ENCODE measurements at regions not wholly inside any gene's neighbourhood (a gene's known extent, or its start where the extent isn't known, plus 50 kb on each side); places are given as distances from the start of the nearest gene placed in this dataset.
"Not testable (repeated sequence)": the region's sequence is repeated elsewhere in the genome, so short reads cannot be mapped to it uniquely, and the experiment has no call there.

DNA sequence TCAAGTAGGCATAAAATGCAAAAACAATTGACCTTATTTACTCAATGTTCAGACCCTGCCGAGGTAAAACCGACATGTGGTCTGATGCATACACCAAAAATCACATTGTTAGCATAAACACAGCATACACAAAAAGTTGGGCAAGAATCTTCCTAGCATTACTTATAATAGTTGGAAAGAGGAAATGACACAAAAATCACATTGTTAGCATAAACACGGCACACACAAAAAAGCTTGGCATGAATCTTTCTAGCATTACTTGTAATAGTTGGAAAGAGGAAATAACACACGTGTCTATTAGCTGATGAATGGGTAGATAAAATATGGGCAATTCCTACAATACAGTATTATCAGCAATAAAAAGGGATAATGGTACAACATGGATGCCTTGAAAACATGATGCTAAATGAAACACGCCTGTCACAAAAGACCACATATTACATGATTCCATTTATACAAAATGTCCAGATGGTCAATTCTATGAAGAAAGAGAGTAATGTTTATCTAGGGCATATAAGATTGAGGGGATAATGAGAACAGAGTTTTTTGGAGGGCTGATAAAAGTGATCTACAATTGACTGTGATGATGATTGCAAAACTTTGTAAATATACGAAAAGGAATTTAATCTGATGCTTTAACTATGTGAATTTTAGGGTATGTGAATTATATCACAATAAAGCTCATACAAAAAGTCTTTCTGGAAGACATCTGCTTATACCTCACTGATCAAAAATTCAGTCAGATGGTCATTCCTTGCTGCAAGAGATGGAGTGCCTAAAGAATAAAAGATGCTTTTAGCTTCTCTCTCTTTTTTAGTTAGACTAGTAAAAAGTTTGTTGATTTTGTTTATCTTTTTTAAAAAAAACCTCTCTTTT lies 1019.5 kb upstream of the CITED2 start:
- H3K27ac Mint-ChIP-seq = no peak overlapping the region
- no peak overlapping the region for H3K4me3 Mint-ChIP-seq
- H3K9me3 Mint-ChIP-seq = no peaks in the 10 kb centered on the region
- DNase-seq = no peak
- H3K36me3 Mint-ChIP-seq = no peaks in the 10 kb centered on the region
- no peaks in the 10 kb centered on the region for H3K4me1 Mint-ChIP-seq
- H3K27me3 Mint-ChIP-seq = no peaks in the 10 kb centered on the region

- no peak for DNase-seq
- no peak overlapping the region for H3K4me3 Mint-ChIP-seq
- H3K27me3 Mint-ChIP-seq = peaks cover 3% of the 10 kb centered on the region
- H3K27ac Mint-ChIP-seq = no peak overlapping the region
- no peaks in the 10 kb centered on the region for H3K36me3 Mint-ChIP-seq
- H3K9me3 Mint-ChIP-seq = peaks cover 2% of the 10 kb centered on the region
- no peaks in the 10 kb centered on the region for H3K4me1 Mint-ChIP-seq
Observed at GRCh38 chr6:140388815-140389214, 1014.4 kb upstream of the CITED2 start.

DNA sequence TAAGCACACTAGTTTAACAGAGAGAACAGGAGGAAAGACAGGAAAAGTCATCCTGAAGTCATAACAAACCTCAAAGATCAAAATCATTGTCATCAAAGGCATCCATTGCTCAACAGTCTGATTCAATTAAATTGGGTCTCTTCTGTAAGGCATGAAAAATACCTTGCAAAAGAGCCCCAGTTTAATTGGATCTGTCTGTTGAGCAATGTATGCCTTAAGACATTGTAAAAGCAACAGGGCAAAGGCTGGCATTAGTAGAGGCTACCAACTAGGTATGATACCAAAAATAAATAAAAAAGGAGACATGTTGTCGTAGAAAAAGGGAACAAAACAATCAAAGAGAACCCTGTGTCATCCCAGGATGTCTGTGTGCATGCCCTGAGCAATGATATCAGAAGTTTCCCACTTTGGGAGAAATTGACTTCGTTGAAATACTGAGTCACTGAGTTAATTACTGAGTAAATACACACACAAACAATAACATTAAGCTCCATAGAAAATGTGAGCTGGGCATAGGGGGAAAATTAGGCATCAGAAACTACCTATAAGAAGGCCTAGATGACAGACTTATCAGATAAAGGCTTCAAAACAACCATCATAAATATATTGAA lies 1013.8 kb upstream of the CITED2 start:
- Mint-ChIP-seq H3K9me3 (peaks cover 2% of the 10 kb centered on the region), H3K4me3 (no peak overlapping the region), H3K36me3 (no peaks in the 10 kb centered on the region), H3K27ac (no peak overlapping the region), H3K4me1 (no peaks in the 10 kb centered on the region), H3K27me3 (peaks cover 3% of the 10 kb centered on the region)
- no peak for DNase-seq

DNA sequence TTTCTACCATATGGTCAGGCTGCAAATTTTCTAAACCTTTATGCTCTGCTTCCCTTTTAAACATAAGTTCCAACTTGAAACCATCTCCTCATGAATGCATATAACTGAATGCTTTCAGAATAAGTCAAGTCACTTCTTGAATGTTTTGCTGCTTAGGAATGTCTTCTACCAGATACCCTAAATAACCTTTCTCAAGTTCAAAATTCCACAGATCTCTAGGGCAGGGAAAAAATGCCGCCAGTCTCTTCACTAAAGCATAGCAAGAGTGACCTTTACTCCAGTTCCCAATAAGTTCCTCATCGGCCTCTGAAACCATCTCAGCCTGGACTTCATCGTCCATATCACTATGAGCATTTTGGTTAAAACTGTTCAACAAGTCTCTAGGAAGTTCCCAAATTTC lies 1011.2 kb upstream of the CITED2 start:
- DNase-seq = no peak
- Mint-ChIP-seq H3K27me3 (peaks cover 3% of the 10 kb centered on the region), H3K4me3 (no peak overlapping the region), H3K36me3 (no peaks in the 10 kb centered on the region), H3K4me1 (no peaks in the 10 kb centered on the region), H3K27ac (no peak overlapping the region), H3K9me3 (peaks cover 2% of the 10 kb centered on the region)

DNA sequence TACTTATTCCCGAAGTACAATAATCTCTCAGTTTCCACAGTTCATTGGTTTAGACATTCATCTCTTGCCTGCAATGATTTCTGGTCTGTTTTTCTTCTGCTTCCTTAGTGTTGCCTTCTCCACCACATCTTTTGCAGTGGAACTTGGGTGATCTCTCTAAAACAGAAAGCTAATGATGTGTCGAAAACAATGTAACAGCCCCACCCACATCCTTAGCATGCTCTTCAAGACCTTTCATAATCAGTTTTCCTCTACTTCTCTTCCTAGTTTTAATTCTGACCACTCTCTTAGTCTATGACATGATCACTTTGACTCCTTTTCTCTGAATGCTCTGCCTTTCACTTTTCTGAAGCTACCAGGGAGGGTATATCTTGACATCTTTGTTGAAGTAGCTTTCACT lies 1007.9 kb upstream of the CITED2 start:
- no peak for DNase-seq
- no peaks in the 10 kb centered on the region for H3K4me1 Mint-ChIP-seq
- no peak overlapping the region for H3K4me3 Mint-ChIP-seq
- no peaks in the 10 kb centered on the region for H3K36me3 Mint-ChIP-seq
- H3K27me3 Mint-ChIP-seq = peaks cover 3% of the 10 kb centered on the region
- peaks cover 2% of the 10 kb centered on the region for H3K9me3 Mint-ChIP-seq
- no peak overlapping the region for H3K27ac Mint-ChIP-seq

- no peak for DNase-seq
- no peak overlapping the region for H3K4me3 Mint-ChIP-seq
- no peak overlapping the region for H3K27ac Mint-ChIP-seq
- peaks cover 1% of the 10 kb centered on the region for H3K27me3 Mint-ChIP-seq
- H3K36me3 Mint-ChIP-seq = no peaks in the 10 kb centered on the region
- peaks cover 2% of the 10 kb centered on the region for H3K9me3 Mint-ChIP-seq
- H3K4me1 Mint-ChIP-seq = no peaks in the 10 kb centered on the region
Observed at GRCh38 chr6:140380427-140381218, 1006.2 kb upstream of the CITED2 start.

- Mint-ChIP-seq H3K4me1 (no peaks in the 10 kb centered on the region), H3K4me3 (no peak overlapping the region), H3K27me3 (no peaks in the 10 kb centered on the region), H3K36me3 (no peaks in the 10 kb centered on the region), H3K9me3 (peaks cover 2% of the 10 kb centered on the region), H3K27ac (no peak overlapping the region)
- DNase-seq = no peak
Observed at GRCh38 chr6:140379919-140380318, 1005.5 kb upstream of the CITED2 start.

DNA sequence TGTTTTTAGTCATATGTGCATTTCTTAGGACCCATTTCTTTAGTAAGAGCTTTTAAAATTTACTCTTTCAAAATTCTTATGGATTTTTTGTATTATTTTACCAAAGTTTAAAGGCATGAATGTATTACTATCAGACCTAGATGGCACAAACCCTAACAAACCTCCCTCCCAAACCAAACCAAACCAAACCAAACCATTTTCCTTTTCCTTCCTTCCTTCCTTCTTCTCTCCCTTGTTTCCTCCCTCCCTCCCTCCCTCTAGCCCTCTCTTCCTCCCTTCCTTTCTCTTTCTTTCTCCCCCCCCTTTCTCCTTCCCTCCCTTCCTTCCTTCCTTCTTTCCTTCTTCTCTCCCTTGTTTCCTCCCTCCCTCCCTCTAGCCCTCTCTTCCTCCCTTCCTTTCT lies 1001.8 kb upstream of the CITED2 start:
- no peak overlapping the region for H3K4me3 Mint-ChIP-seq
- no peaks in the 10 kb centered on the region for H3K36me3 Mint-ChIP-seq
- DNase-seq = no peak
- H3K9me3 Mint-ChIP-seq = no peaks in the 10 kb centered on the region
- no peak overlapping the region for H3K27ac Mint-ChIP-seq
- H3K27me3 Mint-ChIP-seq = no peaks in the 10 kb centered on the region
- H3K4me1 Mint-ChIP-seq = no peaks in the 10 kb centered on the region

DNA sequence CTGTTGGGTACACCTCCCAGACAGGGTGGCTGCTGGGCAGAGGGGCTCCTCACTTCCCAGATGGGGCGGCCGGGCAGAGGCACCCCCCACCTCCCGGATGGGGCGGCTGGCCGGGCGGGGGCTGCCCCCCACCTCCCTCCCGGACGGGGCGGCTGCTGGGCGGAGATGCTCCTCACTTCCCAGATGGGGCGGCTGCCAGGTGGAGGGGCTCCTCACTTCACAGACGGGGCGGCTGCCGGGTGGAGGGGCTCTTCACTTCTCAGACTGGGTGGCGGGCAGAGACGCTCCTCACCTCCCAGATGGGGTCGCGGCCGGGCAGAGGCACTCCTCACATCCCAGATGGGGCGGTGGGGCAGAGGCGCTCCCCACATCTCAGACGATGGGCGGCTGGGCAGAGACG lies 999.3 kb upstream of the CITED2 start:
- not testable (repeated sequence) for H3K4me1 Mint-ChIP-seq, DNase-seq, H3K27ac Mint-ChIP-seq, H3K27me3 Mint-ChIP-seq, H3K9me3 Mint-ChIP-seq, H3K4me3 Mint-ChIP-seq, H3K36me3 Mint-ChIP-seq

- no peaks in the 10 kb centered on the region for H3K27me3 Mint-ChIP-seq
- no peak overlapping the region for H3K27ac Mint-ChIP-seq
- no peaks in the 10 kb centered on the region for H3K4me1 Mint-ChIP-seq
- no peak overlapping the region for H3K4me3 Mint-ChIP-seq
- H3K36me3 Mint-ChIP-seq = no peaks in the 10 kb centered on the region
- H3K9me3 Mint-ChIP-seq = no peaks in the 10 kb centered on the region
- no peak for DNase-seq
Observed at GRCh38 chr6:140372064-140372463, 997.6 kb upstream of the CITED2 start.

DNA sequence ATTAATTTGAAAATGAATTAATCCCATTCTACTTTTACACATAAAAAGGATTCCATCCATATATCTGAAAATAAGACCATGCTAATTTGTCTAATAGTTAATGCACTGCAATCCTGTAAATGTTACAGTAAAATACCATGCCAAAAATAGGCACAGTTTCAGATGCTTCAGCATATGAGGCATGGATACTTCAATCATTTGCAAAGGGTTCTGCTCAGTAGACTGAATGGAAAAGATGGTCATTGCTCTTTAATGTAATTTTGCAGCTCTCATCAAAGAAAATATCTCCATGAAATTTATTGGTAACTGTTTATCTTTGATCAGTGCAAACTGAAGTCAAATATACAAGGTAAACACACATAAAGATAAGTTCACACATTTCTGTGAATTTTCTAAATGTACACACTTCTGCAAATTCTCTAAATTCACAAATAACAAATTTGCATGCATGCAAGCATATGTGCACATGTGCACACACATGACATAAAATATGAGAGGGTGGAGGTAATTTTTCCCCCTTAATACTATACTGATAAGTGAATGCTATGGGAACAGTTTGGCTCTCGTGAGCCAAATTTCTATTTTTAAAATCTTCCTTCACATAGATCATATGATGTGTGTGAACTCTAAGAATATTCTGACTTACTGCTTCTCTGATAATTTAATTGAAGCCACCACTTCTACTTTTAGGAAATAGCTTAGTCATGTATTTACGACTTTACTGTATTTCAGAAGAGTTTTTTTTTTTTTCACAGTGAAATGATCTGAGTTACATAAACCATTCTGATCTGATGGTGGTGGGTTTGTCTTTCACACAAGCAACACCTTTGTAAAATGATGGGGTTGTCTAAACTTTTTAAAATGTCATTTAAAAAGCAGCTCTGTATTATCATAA lies 996.8 kb upstream of the CITED2 start:
- DNase-seq = no peak
- no peak overlapping the region for H3K4me3 Mint-ChIP-seq
- no peaks in the 10 kb centered on the region for H3K9me3 Mint-ChIP-seq
- no peaks in the 10 kb centered on the region for H3K36me3 Mint-ChIP-seq
- H3K27ac Mint-ChIP-seq = no peak overlapping the region
- no peaks in the 10 kb centered on the region for H3K4me1 Mint-ChIP-seq
- no peaks in the 10 kb centered on the region for H3K27me3 Mint-ChIP-seq

DNA sequence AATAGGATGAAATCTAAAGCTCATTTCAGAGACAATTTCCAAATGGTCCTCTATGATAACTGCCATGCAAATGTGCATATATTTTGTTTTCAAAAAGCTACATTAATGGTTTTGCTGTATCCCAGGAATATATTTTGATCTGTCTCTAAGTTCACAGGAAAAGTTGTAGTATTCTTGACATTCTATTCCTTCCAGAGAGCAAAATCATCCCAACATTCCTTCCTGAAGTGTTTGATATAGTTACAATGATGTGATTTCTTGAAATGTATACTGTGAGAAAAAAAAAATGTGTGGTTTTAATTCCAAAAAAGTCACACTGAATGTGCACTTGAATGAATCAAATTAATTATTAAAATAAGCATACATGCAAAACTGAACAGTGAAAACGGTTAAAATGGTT lies 996.0 kb upstream of the CITED2 start:
- Mint-ChIP-seq H3K4me1 (no peaks in the 10 kb centered on the region), H3K9me3 (peaks cover 4% of the 10 kb centered on the region), H3K4me3 (no peak overlapping the region), H3K27me3 (no peaks in the 10 kb centered on the region), H3K27ac (no peak overlapping the region), H3K36me3 (no peaks in the 10 kb centered on the region)
- no peak for DNase-seq

DNA sequence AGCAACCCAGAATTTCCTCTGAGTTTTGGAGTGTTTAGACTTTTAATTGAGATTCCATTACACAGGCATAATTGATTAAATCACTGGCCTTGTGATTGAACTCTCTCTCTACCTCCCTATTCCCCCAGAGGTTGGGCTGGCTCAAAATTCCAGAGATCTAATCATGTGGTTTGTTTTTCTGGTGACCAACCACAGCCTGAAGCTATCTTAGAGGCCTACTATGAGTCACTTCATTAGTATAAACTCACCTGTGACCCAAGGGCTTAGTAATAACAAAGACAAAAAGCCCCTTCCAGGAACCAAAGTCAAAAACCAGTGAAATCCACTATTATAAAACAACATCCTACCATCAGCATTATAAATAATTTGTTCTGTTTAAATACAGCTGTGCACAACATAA lies 992.5 kb upstream of the CITED2 start:
- no peak overlapping the region for H3K27ac Mint-ChIP-seq
- no peaks in the 10 kb centered on the region for H3K27me3 Mint-ChIP-seq
- no peak for DNase-seq
- no peaks in the 10 kb centered on the region for H3K4me1 Mint-ChIP-seq
- H3K36me3 Mint-ChIP-seq = no peaks in the 10 kb centered on the region
- peaks cover 8% of the 10 kb centered on the region for H3K9me3 Mint-ChIP-seq
- H3K4me3 Mint-ChIP-seq = no peak overlapping the region

- Mint-ChIP-seq H3K9me3 (peaks cover 8% of the 10 kb centered on the region), H3K4me1 (no peaks in the 10 kb centered on the region), H3K36me3 (no peaks in the 10 kb centered on the region), H3K27me3 (no peaks in the 10 kb centered on the region), H3K4me3 (no peak overlapping the region), H3K27ac (no peak overlapping the region)
- DNase-seq = no peak
Observed at GRCh38 chr6:140364916-140365315, 990.5 kb upstream of the CITED2 start.

- H3K27me3 Mint-ChIP-seq = no peaks in the 10 kb centered on the region
- no peak for DNase-seq
- H3K4me1 Mint-ChIP-seq = no peaks in the 10 kb centered on the region
- peaks cover 5% of the 10 kb centered on the region for H3K9me3 Mint-ChIP-seq
- no peak overlapping the region for H3K27ac Mint-ChIP-seq
- H3K4me3 Mint-ChIP-seq = no peak overlapping the region
- H3K36me3 Mint-ChIP-seq = no peaks in the 10 kb centered on the region
Observed at GRCh38 chr6:140360651-140361050, 986.2 kb upstream of the CITED2 start.
